GM23248 (cell line): ENCODE measurements at regions not wholly inside any gene's neighbourhood (a gene's known extent, or its start where the extent isn't known, plus 50 kb on each side); places are given as distances from the start of the nearest gene placed in this dataset.
"Not testable (repeated sequence)": the region's sequence is repeated elsewhere in the genome, so short reads cannot be mapped to it uniquely, and the experiment has no call there.

ENCODE experiments used
- EZH2 ChIP-seq: fragments of 200-600 bp; sonication (generic); IDR thresholded peaks from 2 replicates; pipeline ENCODE4 v1.6.1; 2018; ENCODE audit warnings: antibody characterized with exemption, mild to moderate bottlenecking; ENCODE audit not compliant: insufficient read depth, poor library complexity, severe bottlenecking
- EZH2phosphoT487 ChIP-seq: fragments of 200-600 bp; sonication (generic); IDR thresholded peaks from 2 replicates; pipeline ENCODE4 v1.6.1; 2018; ENCODE audit warnings: antibody characterized with exemption, moderate library complexity, mild to moderate bottlenecking, low read depth; ENCODE audit not compliant: insufficient read depth

DNA sequence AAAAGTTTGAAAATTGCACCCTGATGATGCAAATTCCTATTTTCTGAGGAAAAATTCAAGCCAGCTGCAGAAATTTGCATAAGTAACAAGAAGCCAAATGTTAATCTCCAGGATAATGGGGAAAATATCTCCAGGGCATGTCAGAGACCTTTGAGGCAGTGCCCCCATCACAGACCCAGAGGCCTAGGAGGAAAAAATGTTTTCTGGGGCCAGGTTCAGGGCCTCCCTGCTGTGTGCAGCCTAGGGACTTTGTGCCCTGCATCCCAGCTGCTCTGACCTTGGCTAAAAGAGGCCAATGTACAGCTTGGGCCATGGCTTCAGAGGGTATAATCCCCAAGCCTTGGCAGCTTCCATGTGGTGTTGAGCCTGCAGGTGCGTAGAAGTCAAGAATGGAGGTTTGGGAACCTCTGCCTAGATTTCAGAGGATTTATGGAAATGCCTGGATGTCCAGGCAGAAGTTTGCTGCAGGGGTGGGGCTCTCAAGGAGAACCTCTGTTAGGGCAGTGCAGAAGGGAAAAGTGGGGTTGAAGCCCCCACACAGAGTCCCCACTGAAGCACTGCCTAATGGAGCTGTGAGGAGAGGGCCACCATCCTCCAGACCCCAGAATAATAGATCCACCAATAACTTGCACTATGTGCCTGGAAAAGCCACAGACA lies 51.7 kb upstream of the NDUFV2 start:
- not testable (repeated sequence) for TF ChIP-seq EZH2, EZH2phosphoT487
